Spinal cord (tissue), 9 donors: ENCODE measurements at regions not wholly inside any gene's neighbourhood (a gene's known extent, or its start where the extent isn't known, plus 50 kb on each side); places are given as distances from the start of the nearest gene placed in this dataset.
"Not testable (repeated sequence)": the region's sequence is repeated elsewhere in the genome, so short reads cannot be mapped to it uniquely, and the experiment has no call there.

ENCODE experiments used
- DNase-seq, 6 donors: peaks; one replicate each; pipeline versions ENCODE4 v3.0.0 to v3.0.0-alpha.2; 2013 to 2015; ENCODE audit warnings: low spot score in 6 of 6, low read depth in 4 of 6
- H3K27ac ChIP-seq: one replicate; pipeline ENCODE4 v1.5.1; 2013; ENCODE audit warnings: low read depth, low read length, control low read depth
- H3K27me3 ChIP-seq: one replicate; pipeline ENCODE4 v1.6.1; 2013; ENCODE audit warnings: low read length; ENCODE audit not compliant: control insufficient read depth, insufficient read depth
- H3K36me3 ChIP-seq: one replicate; pipeline ENCODE4 v1.6.1; 2013; ENCODE audit warnings: low read length; ENCODE audit not compliant: control insufficient read depth, insufficient read depth
- H3K4me1 ChIP-seq: one replicate; pipeline ENCODE4 v1.6.1; 2013; ENCODE audit warnings: low read length; ENCODE audit not compliant: control insufficient read depth, insufficient read depth
- H3K4me3 ChIP-seq: one replicate; pipeline ENCODE4 v1.5.1; 2013; ENCODE audit warnings: low read depth, low read length, control low read depth
- H3K9me3 ChIP-seq: one replicate; pipeline ENCODE4 v1.6.1; 2013; ENCODE audit warnings: low read length; ENCODE audit not compliant: control insufficient read depth, insufficient read depth
- WGBS: methylation state at CpG from one replicate; pipeline ENCODE4 v1.1.5; 2013; ENCODE audit warnings: missing lambda C conversion rate; ENCODE audit not compliant: insufficient coverage; 5-methylcytosine and 5-hydroxymethylcytosine counted together
- donor health status: healthy.

GRCh38 chr15:34640661-34641060 is 57.2 kb upstream of the GOLGA8B start:
- Histone ChIP-seq H3K9me3 (no peaks in the 10 kb centered on the region), H3K27me3 (no peaks in the 10 kb centered on the region), H3K4me3 (no peak overlapping the region), H3K27ac (no peak overlapping the region), H3K4me1 (no peaks in the 10 kb centered on the region), H3K36me3 (no peaks in the 10 kb centered on the region)
- no peak for DNase-seq

- Histone ChIP-seq H3K4me1 (no peaks in the 10 kb centered on the region), H3K27ac (no peak overlapping the region), H3K27me3 (no peaks in the 10 kb centered on the region), H3K4me3 (no peak overlapping the region), H3K36me3 (no peaks in the 10 kb centered on the region), H3K9me3 (no peaks in the 10 kb centered on the region)
- DNase-seq: no peak
- WGBS: no CpG with 5 or more reads among the region's 1 CpG
These were observed 53.9 kb upstream of the GOLGA8B start for GRCh38 chr15:34637305-34637704.

- DNase-seq, H3K27ac ChIP-seq, H3K27me3 ChIP-seq, H3K36me3 ChIP-seq, H3K9me3 ChIP-seq, H3K4me3 ChIP-seq, H3K4me1 ChIP-seq: not testable (repeated sequence)
- WGBS: 100% methylated on average over 1 of the region's 4 CpGs
These were observed 50.2 kb upstream of the GOLGA8B start for GRCh38 chr15:34633602-34634001.
